ENCODE measurements at regions not wholly inside any gene's neighbourhood (a gene's known extent, or its start where the extent isn't known, plus 50 kb on each side); places are given as distances from the start of the nearest gene placed in this dataset.

DNA sequence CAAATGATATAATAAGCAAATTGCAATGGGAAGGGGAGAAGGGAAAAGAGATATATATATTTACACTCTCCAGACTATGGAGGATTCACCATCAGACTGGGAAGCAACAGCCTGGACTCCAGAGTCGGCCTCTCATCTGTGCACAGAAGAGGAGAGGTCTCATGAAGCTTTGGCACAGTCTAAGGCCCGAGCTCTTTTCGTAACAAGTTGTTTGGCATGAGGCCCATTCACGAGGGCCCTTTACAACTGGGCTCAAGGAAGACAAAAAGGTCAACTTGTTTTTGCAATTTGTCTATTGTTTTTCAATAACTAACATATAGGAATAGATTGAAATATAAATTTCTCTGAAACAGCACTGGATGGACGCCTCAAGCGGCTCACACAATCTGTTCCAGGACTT, 66.7 kb upstream of the AJAP1 start:
- Histone ChIP-seq H3K4me3 (ENCODE audit: low read length in 2 of 2) (no peak overlapping the region), H3K4me1 (ENCODE audit: control insufficient read depth in 2 of 2, insufficient read depth in 2 of 2, low read length in 2 of 2) (no peaks in the 10 kb centered on the region), H3K36me3 (ENCODE audit: control insufficient read depth in 2 of 2, insufficient read depth in 2 of 2, low read length in 2 of 2) (no peaks in the 10 kb centered on the region), H3K9ac (ENCODE audit: low read depth in 1 of 2, low read length in 2 of 2) (no peak overlapping the region), H3K9me3 (ENCODE audit: control insufficient read depth in 2 of 2, low read length in 2 of 2) (no peaks in the 10 kb centered on the region), H3K27me3 (ENCODE audit: control insufficient read depth in 2 of 2, insufficient read depth in 2 of 2, low read length in 2 of 2) (peaks cover 0 to 2% of the 10 kb centered on the region in 2 donors), H3K27ac (ENCODE audit: low read depth in 2 of 2, low read length in 2 of 2) (no peak overlapping the region)

DNA sequence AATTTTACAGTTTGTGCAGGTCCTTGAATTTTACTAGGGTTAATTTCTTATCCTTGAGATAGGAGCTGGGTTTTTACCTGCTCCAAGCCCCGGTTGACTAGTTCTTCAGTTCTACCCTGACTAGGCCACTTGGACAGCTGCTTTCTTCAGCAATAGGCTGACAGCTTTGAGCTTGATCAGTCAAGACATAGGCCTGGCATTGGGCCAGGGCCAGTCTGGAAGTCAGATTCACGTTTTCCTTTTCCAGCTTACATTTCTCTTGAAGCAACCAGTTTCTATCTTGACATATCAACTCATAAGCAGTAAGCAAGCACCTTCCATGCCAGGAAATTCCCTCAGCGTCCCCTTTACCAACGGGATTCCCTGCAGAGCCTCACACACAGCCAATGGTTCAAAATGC, 63.7 kb upstream of the AJAP1 start:
- H3K27ac ChIP-seq (ENCODE audit: low read depth in 2 of 2, low read length in 2 of 2) = no peak overlapping the region
- H3K27me3 ChIP-seq (ENCODE audit: control insufficient read depth in 2 of 2, insufficient read depth in 2 of 2, low read length in 2 of 2) = no peaks in the 10 kb centered on the region
- no peak overlapping the region for H3K9ac ChIP-seq (ENCODE audit: low read depth in 1 of 2, low read length in 2 of 2)
- H3K9me3 ChIP-seq (ENCODE audit: control insufficient read depth in 2 of 2, low read length in 2 of 2) = no peaks in the 10 kb centered on the region
- H3K4me3 ChIP-seq (ENCODE audit: low read length in 2 of 2) = no peak overlapping the region
- H3K4me1 ChIP-seq (ENCODE audit: control insufficient read depth in 2 of 2, insufficient read depth in 2 of 2, low read length in 2 of 2) = no peaks in the 10 kb centered on the region
- H3K36me3 ChIP-seq (ENCODE audit: control insufficient read depth in 2 of 2, insufficient read depth in 2 of 2, low read length in 2 of 2) = no peaks in the 10 kb centered on the region

DNA sequence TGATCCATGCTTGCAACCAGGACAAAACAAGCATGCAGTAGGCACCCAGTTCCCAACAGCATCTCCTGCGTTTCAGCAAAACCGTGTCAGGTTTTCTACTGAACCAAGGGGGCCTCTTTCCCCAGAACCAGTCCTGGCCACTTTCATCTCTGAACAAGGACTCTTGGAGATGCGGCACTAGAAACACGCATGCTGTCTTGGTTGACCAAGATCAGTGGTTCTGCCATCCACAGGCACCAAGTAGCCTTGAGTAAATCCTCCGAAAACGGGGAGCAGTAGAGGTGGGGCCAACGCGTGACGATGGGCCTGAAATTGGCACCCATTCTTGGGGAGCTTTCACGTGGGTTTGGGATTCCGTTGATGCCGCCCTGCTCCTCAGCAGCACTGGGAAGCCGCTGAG, 62.5 kb upstream of the AJAP1 start:
- H3K4me1 ChIP-seq (ENCODE audit: control insufficient read depth in 2 of 2, insufficient read depth in 2 of 2, low read length in 2 of 2) = no peaks in the 10 kb centered on the region
- H3K27ac ChIP-seq (ENCODE audit: low read depth in 2 of 2, low read length in 2 of 2) = no peak overlapping the region
- H3K9me3 ChIP-seq (ENCODE audit: control insufficient read depth in 2 of 2, low read length in 2 of 2) = no peaks in the 10 kb centered on the region
- no peaks in the 10 kb centered on the region for H3K27me3 ChIP-seq (ENCODE audit: control insufficient read depth in 2 of 2, insufficient read depth in 2 of 2, low read length in 2 of 2)
- H3K36me3 ChIP-seq (ENCODE audit: control insufficient read depth in 2 of 2, insufficient read depth in 2 of 2, low read length in 2 of 2) = no peaks in the 10 kb centered on the region
- H3K9ac ChIP-seq (ENCODE audit: low read depth in 1 of 2, low read length in 2 of 2) = no peak overlapping the region
- H3K4me3 ChIP-seq (ENCODE audit: low read length in 2 of 2) = no peak overlapping the region

DNA sequence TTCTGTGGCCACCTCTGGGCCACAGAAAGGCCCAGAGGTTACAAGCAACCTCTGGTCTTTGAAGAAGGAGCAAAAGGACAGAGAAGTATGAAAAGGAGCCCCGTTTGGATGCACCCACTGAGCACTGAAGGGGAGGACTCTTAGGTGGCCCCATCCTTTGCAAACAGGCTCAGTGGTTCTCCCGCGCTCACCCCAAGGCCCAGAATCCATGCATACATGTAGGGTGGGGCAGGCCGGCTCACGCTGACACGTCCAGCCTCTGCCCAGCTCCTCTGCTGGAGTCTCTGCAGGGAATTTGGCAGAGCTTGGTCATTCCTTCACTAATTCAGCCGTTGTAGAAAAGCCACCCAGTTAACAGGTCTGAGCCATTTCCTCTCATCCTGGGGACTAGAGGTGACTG, 61.3 kb upstream of the AJAP1 start:
- Histone ChIP-seq H3K4me1 (ENCODE audit: control insufficient read depth in 2 of 2, insufficient read depth in 2 of 2, low read length in 2 of 2) (no peaks in the 10 kb centered on the region), H3K27ac (ENCODE audit: low read depth in 2 of 2, low read length in 2 of 2) (no peak overlapping the region), H3K36me3 (ENCODE audit: control insufficient read depth in 2 of 2, insufficient read depth in 2 of 2, low read length in 2 of 2) (no peaks in the 10 kb centered on the region), H3K9me3 (ENCODE audit: control insufficient read depth in 2 of 2, low read length in 2 of 2) (no peaks in the 10 kb centered on the region), H3K27me3 (ENCODE audit: control insufficient read depth in 2 of 2, insufficient read depth in 2 of 2, low read length in 2 of 2) (no peaks in the 10 kb centered on the region), H3K9ac (ENCODE audit: low read depth in 1 of 2, low read length in 2 of 2) (no peak overlapping the region), H3K4me3 (ENCODE audit: low read length in 2 of 2) (no peak overlapping the region)

DNA sequence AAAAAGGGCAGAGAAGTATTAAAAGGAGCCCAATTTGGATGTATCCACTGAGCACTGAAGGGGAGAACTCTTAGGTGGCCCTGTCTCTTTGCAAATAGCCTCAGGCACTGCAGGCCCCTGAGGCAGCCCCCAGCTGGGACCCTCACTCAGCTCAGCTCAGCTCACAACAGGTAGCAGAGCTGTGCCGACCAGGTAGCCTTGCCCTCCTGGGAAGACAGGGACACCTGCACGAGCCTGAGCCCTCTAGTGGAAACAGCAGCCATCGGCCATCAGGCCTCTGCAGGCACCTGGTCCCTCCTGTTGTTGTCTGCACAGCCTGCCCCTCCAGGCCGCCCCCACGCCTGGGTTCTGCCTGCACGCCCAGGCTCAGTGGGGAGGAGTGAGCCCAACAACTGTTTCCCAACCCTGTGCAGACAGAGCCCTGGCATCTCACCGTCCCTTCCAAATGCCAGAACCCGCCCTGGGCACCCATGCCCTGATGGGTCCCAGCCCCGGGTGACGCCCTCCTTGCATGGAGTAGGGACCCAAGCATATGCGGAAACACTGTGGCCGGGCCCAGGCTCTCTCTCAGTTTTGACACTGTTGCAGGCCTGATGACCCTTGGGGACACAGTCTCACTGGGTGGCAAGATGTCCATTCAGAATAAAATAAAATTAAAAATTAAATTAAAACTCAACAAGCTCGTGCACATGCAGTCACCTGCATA, 60.0 kb upstream of the AJAP1 start:
- Histone ChIP-seq H3K4me3 (ENCODE audit: low read length in 2 of 2) (no peak overlapping the region), H3K27ac (ENCODE audit: low read depth in 2 of 2, low read length in 2 of 2) (no peak overlapping the region), H3K9ac (ENCODE audit: low read depth in 1 of 2, low read length in 2 of 2) (no peak overlapping the region), H3K4me1 (ENCODE audit: control insufficient read depth in 2 of 2, insufficient read depth in 2 of 2, low read length in 2 of 2) (no peaks in the 10 kb centered on the region), H3K27me3 (ENCODE audit: control insufficient read depth in 2 of 2, insufficient read depth in 2 of 2, low read length in 2 of 2) (no peaks in the 10 kb centered on the region), H3K36me3 (ENCODE audit: control insufficient read depth in 2 of 2, insufficient read depth in 2 of 2, low read length in 2 of 2) (no peaks in the 10 kb centered on the region), H3K9me3 (ENCODE audit: control insufficient read depth in 2 of 2, low read length in 2 of 2) (no peaks in the 10 kb centered on the region)

DNA sequence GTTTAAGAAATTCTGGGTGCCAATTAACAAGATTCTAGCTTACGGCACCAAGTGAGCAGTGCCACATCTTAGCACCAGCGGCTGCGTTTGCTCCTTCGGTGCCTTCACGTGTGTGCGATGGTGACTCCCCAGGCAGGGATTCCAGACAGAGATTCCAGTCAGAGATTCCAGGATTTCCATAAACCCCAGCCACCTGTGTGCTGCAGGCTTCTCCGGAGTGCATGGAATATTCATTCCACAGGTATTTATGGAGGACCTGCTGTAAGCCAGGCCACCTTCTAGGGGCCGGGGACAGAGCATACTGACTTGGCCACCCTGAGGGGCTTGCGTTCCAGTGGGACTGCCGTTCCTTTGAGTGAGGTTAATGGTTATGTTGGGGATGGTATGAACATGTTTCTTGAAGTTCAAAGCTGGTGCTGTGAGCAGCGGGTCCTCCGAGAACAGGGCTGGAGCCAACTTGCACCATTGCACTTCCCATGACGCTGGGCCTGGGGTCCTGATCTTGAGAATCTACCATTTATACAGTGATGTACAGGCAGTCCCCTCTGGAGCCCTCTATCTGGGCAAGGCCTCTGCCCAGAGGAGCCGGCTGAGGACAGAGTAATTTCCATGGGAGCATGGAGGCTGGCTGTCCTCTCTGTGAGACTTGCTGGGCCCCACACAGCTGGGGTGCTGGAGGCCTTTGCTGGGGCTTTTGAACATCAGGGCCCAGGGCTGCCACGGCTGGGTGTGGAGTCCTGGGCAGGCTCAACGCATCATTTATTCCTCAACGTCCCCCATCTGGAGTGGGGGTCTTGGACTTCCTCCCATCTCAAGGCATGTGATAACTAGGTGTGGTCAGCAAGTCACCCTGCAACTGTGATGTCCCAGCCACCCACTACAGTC, 58.8 kb upstream of the AJAP1 start:
- Histone ChIP-seq H3K27ac (ENCODE audit: low read depth in 2 of 2, low read length in 2 of 2) (no peak overlapping the region), H3K9ac (ENCODE audit: low read depth in 1 of 2, low read length in 2 of 2) (no peak overlapping the region), H3K4me1 (ENCODE audit: control insufficient read depth in 2 of 2, insufficient read depth in 2 of 2, low read length in 2 of 2) (no peaks in the 10 kb centered on the region), H3K36me3 (ENCODE audit: control insufficient read depth in 2 of 2, insufficient read depth in 2 of 2, low read length in 2 of 2) (no peaks in the 10 kb centered on the region), H3K27me3 (ENCODE audit: control insufficient read depth in 2 of 2, insufficient read depth in 2 of 2, low read length in 2 of 2) (no peaks in the 10 kb centered on the region), H3K9me3 (ENCODE audit: control insufficient read depth in 2 of 2, low read length in 2 of 2) (no peaks in the 10 kb centered on the region), H3K4me3 (ENCODE audit: low read length in 2 of 2) (no peak overlapping the region)

DNA sequence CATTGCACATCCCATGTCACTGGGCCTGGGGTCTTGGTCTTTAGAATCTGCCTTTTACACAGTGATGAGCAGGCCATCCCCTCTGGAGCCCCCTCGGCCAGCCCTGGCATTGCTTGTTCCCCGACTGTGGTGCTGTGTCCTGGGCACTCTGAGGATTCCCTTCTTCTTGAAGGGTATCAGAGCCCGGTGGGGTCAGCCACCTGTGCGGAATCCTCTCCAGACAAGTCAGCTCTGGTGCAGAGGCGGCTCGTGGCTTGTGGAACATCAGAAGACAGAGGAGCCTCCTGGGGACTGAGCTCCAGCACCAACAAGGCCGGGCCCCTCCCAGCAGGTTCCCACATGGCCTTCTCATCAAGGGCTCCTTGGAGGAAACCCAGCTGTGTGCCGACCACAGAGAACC, 57.9 kb upstream of the AJAP1 start:
- Histone ChIP-seq H3K36me3 (ENCODE audit: control insufficient read depth in 2 of 2, insufficient read depth in 2 of 2, low read length in 2 of 2) (no peaks in the 10 kb centered on the region), H3K4me3 (ENCODE audit: low read length in 2 of 2) (no peak overlapping the region), H3K9me3 (ENCODE audit: control insufficient read depth in 2 of 2, low read length in 2 of 2) (no peaks in the 10 kb centered on the region), H3K4me1 (ENCODE audit: control insufficient read depth in 2 of 2, insufficient read depth in 2 of 2, low read length in 2 of 2) (no peaks in the 10 kb centered on the region), H3K27me3 (ENCODE audit: control insufficient read depth in 2 of 2, insufficient read depth in 2 of 2, low read length in 2 of 2) (peaks cover 0 to 4% of the 10 kb centered on the region in 2 donors), H3K27ac (ENCODE audit: low read depth in 2 of 2, low read length in 2 of 2) (no peak overlapping the region), H3K9ac (ENCODE audit: low read depth in 1 of 2, low read length in 2 of 2) (no peak overlapping the region)

DNA sequence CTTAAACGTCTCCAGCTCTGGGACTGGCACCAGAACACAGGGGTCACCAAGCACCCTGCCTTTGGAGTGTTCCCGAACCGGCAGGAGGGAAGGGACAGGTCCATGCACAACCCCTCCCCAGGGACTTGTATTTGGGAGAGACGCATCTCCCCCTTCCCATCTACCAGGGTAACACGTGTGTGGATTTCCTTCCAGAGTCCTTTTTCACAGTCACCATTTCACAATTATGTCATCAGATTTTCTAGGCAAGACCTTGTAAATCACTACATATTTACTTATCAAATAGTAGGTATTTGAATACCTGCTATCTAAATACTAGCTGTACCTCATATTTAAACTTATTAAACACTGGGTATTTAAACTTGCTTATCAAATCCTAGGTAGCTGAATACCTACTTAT, 57.4 kb upstream of the AJAP1 start:
- Histone ChIP-seq H3K36me3 (ENCODE audit: control insufficient read depth in 2 of 2, insufficient read depth in 2 of 2, low read length in 2 of 2) (no peaks in the 10 kb centered on the region), H3K27me3 (ENCODE audit: control insufficient read depth in 2 of 2, insufficient read depth in 2 of 2, low read length in 2 of 2) (peaks cover 0 to 4% of the 10 kb centered on the region in 2 donors), H3K4me1 (ENCODE audit: control insufficient read depth in 2 of 2, insufficient read depth in 2 of 2, low read length in 2 of 2) (no peaks in the 10 kb centered on the region), H3K9ac (ENCODE audit: low read depth in 1 of 2, low read length in 2 of 2) (no peak overlapping the region), H3K27ac (ENCODE audit: low read depth in 2 of 2, low read length in 2 of 2) (no peak overlapping the region), H3K9me3 (ENCODE audit: control insufficient read depth in 2 of 2, low read length in 2 of 2) (no peaks in the 10 kb centered on the region), H3K4me3 (ENCODE audit: low read length in 2 of 2) (no peak overlapping the region)

DNA sequence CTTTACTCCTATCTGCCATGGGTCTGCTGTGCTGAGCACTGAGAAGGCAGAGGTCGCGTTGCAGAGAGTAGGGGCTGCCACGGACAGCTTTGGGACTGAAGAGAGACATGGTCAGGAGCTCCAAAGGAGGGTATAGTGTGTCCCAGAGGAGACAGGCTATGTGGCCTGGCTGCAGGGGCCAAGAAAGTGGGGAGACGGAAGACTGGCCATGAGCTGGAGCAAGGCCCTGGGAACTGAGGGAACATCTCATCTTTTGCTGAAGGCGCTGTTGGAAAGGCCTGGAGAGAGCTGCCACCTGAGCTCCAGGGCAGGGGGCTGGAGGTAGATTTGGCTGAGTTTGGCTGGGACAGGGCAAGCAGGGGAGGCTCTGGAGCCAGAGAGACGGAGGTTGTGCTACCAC, 55.8 kb upstream of the AJAP1 start:
- H3K27me3 ChIP-seq (ENCODE audit: control insufficient read depth in 2 of 2, insufficient read depth in 2 of 2, low read length in 2 of 2) = peaks cover under 1 to 4% of the 10 kb centered on the region in 2 donors

DNA sequence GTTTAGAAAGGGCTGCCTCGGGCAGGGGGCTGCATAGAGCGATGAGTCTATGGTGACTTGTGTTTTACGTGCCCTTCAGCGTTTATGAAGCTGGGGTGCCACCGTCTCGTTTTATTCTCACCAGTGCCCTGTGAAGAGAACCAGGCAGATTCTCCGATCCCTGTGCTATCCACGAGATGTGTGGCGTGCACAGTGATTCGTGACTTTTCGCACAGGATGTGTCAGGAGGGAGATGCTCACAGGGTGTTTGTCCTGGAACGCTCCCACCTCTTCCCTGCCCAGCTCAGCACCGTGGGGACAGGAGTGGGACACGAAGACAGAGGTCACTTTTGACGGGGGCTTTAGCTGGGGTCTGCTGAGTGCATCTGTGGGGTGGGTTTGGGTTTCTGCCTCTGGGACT, 54.9 kb upstream of the AJAP1 start:
- Histone ChIP-seq H3K9ac (ENCODE audit: low read depth in 1 of 2, low read length in 2 of 2) (no peak overlapping the region), H3K27me3 (ENCODE audit: control insufficient read depth in 2 of 2, insufficient read depth in 2 of 2, low read length in 2 of 2) (peaks cover 2 to 4% of the 10 kb centered on the region in 2 donors), H3K4me3 (ENCODE audit: low read length in 2 of 2) (no peak overlapping the region), H3K36me3 (ENCODE audit: control insufficient read depth in 2 of 2, insufficient read depth in 2 of 2, low read length in 2 of 2) (no peaks in the 10 kb centered on the region), H3K4me1 (ENCODE audit: control insufficient read depth in 2 of 2, insufficient read depth in 2 of 2, low read length in 2 of 2) (no peaks in the 10 kb centered on the region), H3K27ac (ENCODE audit: low read depth in 2 of 2, low read length in 2 of 2) (no peak overlapping the region), H3K9me3 (ENCODE audit: control insufficient read depth in 2 of 2, low read length in 2 of 2) (no peaks in the 10 kb centered on the region)

More for the DNA sequence above, 55.8 kb upstream of the AJAP1 start:
- H3K36me3 ChIP-seq (ENCODE audit: control insufficient read depth in 2 of 2, insufficient read depth in 2 of 2, low read length in 2 of 2) = no peaks in the 10 kb centered on the region
- H3K27ac ChIP-seq (ENCODE audit: low read depth in 2 of 2, low read length in 2 of 2) = no peak overlapping the region
- no peaks in the 10 kb centered on the region for H3K9me3 ChIP-seq (ENCODE audit: control insufficient read depth in 2 of 2, low read length in 2 of 2)
- no peak overlapping the region for H3K4me3 ChIP-seq (ENCODE audit: low read length in 2 of 2)
- no peaks in the 10 kb centered on the region for H3K4me1 ChIP-seq (ENCODE audit: control insufficient read depth in 2 of 2, insufficient read depth in 2 of 2, low read length in 2 of 2)
- H3K9ac ChIP-seq (ENCODE audit: low read depth in 1 of 2, low read length in 2 of 2) = no peak overlapping the region
